ENCODE measurements at regions not wholly inside any gene's neighbourhood (a gene's known extent, or its start where the extent isn't known, plus 50 kb on each side); places are given as distances from the start of the nearest gene placed in this dataset.

DNA sequence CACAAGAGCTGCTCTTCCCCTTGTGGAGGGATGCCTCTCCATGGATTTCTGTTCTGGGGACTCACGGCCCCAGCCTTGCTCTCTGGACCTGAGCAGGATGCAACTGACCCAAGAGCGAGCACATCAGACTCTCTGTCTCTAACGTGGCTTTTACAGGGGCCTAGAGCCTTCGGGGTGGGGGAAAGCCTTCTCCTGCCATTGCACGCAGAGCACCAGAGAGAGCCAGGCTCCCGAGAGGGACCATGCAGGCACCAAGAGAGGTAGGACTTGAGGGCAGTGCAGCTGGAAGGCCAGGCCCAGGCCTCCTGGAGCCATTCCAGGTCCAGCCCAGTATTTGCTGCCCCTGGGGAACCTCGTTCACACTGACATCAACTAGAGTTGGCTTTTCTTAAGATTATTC lies 475.6 kb upstream of the MYT1L start:
- TF ChIP-seq CTCF (IDR thresholded peaks at IDR 0.05) (no peak), POLR2A (IDR thresholded peaks at IDR 0.05) (no peak)

Data from thyroid gland (tissue), 4 donors.